Heart right ventricle (tissue), 16 donors: ENCODE measurements at regions not wholly inside any gene's neighbourhood (a gene's known extent, or its start where the extent isn't known, plus 50 kb on each side); places are given as distances from the start of the nearest gene placed in this dataset.

Experiments
- ATAC-seq, 8 donors: fragments of 200-7000 bp; cut with Tn5 transposase; one replicate each; pipeline ENCODE4 v1.9.1; 2020; ENCODE audit warnings: mild to moderate bottlenecking in 8 of 8, moderate library complexity in 8 of 8, moderate number of reproducible peaks in 1 of 8
- DNase-seq, 2 donors: peaks; one replicate each; pipeline ENCODE4 v3.0.0-alpha.2; 2020
- H3K27ac ChIP-seq, 10 donors: fragments of 200-600 bp; sonication (generic) in 2 of 10; one replicate each; pipeline versions ENCODE4 v1.5.0 to v1.8.0; 2020 to 2022; ENCODE audit warnings: mild to moderate bottlenecking in 3 of 10
- H3K27me3 ChIP-seq, 7 donors: fragments of 200-600 bp; one replicate each; pipeline ENCODE4 v1.8.0; 2021 to 2022; ENCODE audit warnings: mild to moderate bottlenecking in 2 of 7
- H3K36me3 ChIP-seq, 9 donors: fragments of 200-600 bp; sonication (generic) in 1 of 9; one replicate each; pipeline versions ENCODE4 v1.5.0 to v1.8.0; 2020 to 2022; ENCODE audit warnings: mild to moderate bottlenecking in 2 of 9
- H3K4me1 ChIP-seq, 9 donors: fragments of 200-600 bp; sonication (generic) in 1 of 9; one replicate each; pipeline versions ENCODE4 v1.5.0 to v1.8.0; 2020 to 2022; ENCODE audit warnings: mild to moderate bottlenecking in 4 of 9
- H3K4me3 ChIP-seq, 10 donors: fragments of 200-600 bp; sonication (generic) in 2 of 10; one replicate each; pipeline versions ENCODE4 v1.5.0 to v1.8.0; 2020 to 2022; ENCODE audit warnings: mild to moderate bottlenecking in 7 of 10, moderate library complexity in 2 of 10
- H3K9me3 ChIP-seq, 11 donors: fragments of 200-600 bp in 10 of 11; sonication (generic) in 2 of 11; one replicate each; pipeline versions ENCODE4 v1.5.0 to v1.8.0; 2013 to 2022; ENCODE audit warnings: mild to moderate bottlenecking in 2 of 11, control low read depth in 1 of 11, moderate library complexity in 1 of 11
- CTCF ChIP-seq, 9 donors: fragments of 200-600 bp; sonication (generic) in 2 of 9; IDR thresholded peaks; one replicate each; pipeline versions ENCODE4 v1.5.0 to v1.8.0; 2021 to 2022; ENCODE audit warnings: antibody characterized with exemption in 9 of 9, mild to moderate bottlenecking in 5 of 9, moderate library complexity in 1 of 9
- WGBS, 2 donors: extraction: QIAGEN DNeasy Blood & Tissue Kit; methylation state at CpG; one replicate each; pipeline ENCODE4 v1.1.7; 2013; ENCODE audit warnings: inconsistent platforms in 1 of 2; 5-methylcytosine and 5-hydroxymethylcytosine counted together
- intact Hi-C, 10 donors: fragments of 100-400 bp; cut with DNase I; formaldehyde crosslinking; loops; one replicate each; pipeline versions ENCODE4 v1.11.1 to v1.14.2; 2022
- donor health status: Arrhythmogenic right ventricular cardiomyopathy.
- donor health status: ischemic (EF 13 %, LVEDD 7.1; RV severe dilation, severe dysfunction).
- donor health status: healthy with polysubstance abuse.
- donor health status: DM: no; HTN: yes; CAD: no.
- donor health status: DM: no; HTN: no; CAD: no.
- donor health status: ischemic (EF 25% LVEDD 6.9; RV normal size, moderate dysfunction).
- donor health status: ischemic (EF 25% LVEDD 5.7; RV mildly dilated, moderate dysfunction).
- donor health status: healthy.
- donor health status: DM: yes; HTN: yes; CAD: no.
- donor health status: Ischemic cardiomyopathy.
- donor health status: ischemic (EF 35%, LVEDD 5.7; RV mildly dilated, moderate dysfunction).
- donor health status: nonischemic (EF 11% LVEDD 7.7; RV severe dilation, severe dysfunction).
- donor health status: DM: yes; HTN: yes; CAD: no.
- donor health status: PGD.
- donor health status: ischemic (EF 29% LVEDD 5.4; RV normal size, mild dysfunction).
- donor health status: nonischemic (EF 23%, LVEDD 6.1; RV moderate dilation, normal function).

- ATAC-seq, result no peak
- TF ChIP-seq CTCF (IDR thresholded peaks at IDR 0.05), result no peak
- no peak overlapping the region for H3K27ac ChIP-seq
- H3K27me3 ChIP-seq, result no peaks in the 10 kb centered on the region
- no peaks in the 10 kb centered on the region for H3K36me3 ChIP-seq
- intact Hi-C loops, result no loop called here
- no peaks in the 10 kb centered on the region for H3K4me1 ChIP-seq
- no peak for DNase-seq
- H3K9me3 ChIP-seq, result no peaks in the 10 kb centered on the region
- H3K4me3 ChIP-seq, result no peak overlapping the region
Observed at GRCh38 chr5:165673499-165673898, 2168.1 kb downstream of the MAT2B start.

- ATAC-seq (no peak), DNase-seq (no peak)
- peaks cover 0 to 31% (median 0%) of the 10 kb centered on the region in 11 donors for H3K9me3 ChIP-seq
- 76 to 81% methylated on average over 1 of the region's 1 CpG for WGBS, 2 donors
- H3K27ac ChIP-seq, result no peak overlapping the region
- TF ChIP-seq CTCF (IDR thresholded peaks at IDR 0.05), result no peak
- no peaks in the 10 kb centered on the region for H3K27me3 ChIP-seq
- H3K4me3 ChIP-seq, result no peak overlapping the region
- intact Hi-C loops, result no loop called here
- no peaks in the 10 kb centered on the region for H3K4me1 ChIP-seq
- H3K36me3 ChIP-seq, result no peaks in the 10 kb centered on the region
Observed at GRCh38 chr5:165695796-165696195, 2190.4 kb downstream of the MAT2B start.

- no peaks in the 10 kb centered on the region for H3K27me3 ChIP-seq
- no peak for TF ChIP-seq CTCF (IDR thresholded peaks at IDR 0.05)
- ATAC-seq (no peak), DNase-seq (no peak)
- H3K4me1 ChIP-seq, result no peaks in the 10 kb centered on the region
- H3K36me3 ChIP-seq, result no peaks in the 10 kb centered on the region
- intact Hi-C loops, result no loop called here
- H3K4me3 ChIP-seq, result no peak overlapping the region
- 89 to 94% methylated on average over 1 of the region's 1 CpG for WGBS, 2 donors
- H3K9me3 ChIP-seq, result no peaks in the 10 kb centered on the region
- H3K27ac ChIP-seq, result no peak overlapping the region
Observed at GRCh38 chr5:165705960-165706359, 2200.5 kb downstream of the MAT2B start.

- Histone ChIP-seq H3K27ac (no peak overlapping the region), H3K4me3 (no peak overlapping the region), H3K9me3 (no peaks in the 10 kb centered on the region), H3K27me3 (no peaks in the 10 kb centered on the region), H3K36me3 (no peaks in the 10 kb centered on the region), H3K4me1 (no peaks in the 10 kb centered on the region)
- DNase-seq (no peak), ATAC-seq (no peak)
- 81 to 84% methylated on average over 3 of the region's 3 CpGs for WGBS, 2 donors
- intact Hi-C loops, result no loop called here
- TF ChIP-seq CTCF (IDR thresholded peaks at IDR 0.05), result no peak
Observed at GRCh38 chr5:165712011-165712410, 2206.6 kb downstream of the MAT2B start.

GRCh38 chr5:165714598-165714997, 2209.2 kb downstream of the MAT2B start:
- H3K9me3 ChIP-seq, result no peaks in the 10 kb centered on the region
- H3K27ac ChIP-seq, result no peak overlapping the region
- no peak for ATAC-seq
- no peaks in the 10 kb centered on the region for H3K36me3 ChIP-seq
- DNase-seq, result no peak
- WGBS, 2 donors, result 86 to 89% methylated on average over 1 of the region's 1 CpG
- H3K4me3 ChIP-seq, result no peak overlapping the region
- intact Hi-C loops, result no loop called here
- no peak for TF ChIP-seq CTCF (IDR thresholded peaks at IDR 0.05)
- no peaks in the 10 kb centered on the region for H3K4me1 ChIP-seq
- H3K27me3 ChIP-seq, result no peaks in the 10 kb centered on the region
